ENCODE measurements at regions not wholly inside any gene's neighbourhood (a gene's known extent, or its start where the extent isn't known, plus 50 kb on each side); places are given as distances from the start of the nearest gene placed in this dataset.

DNA sequence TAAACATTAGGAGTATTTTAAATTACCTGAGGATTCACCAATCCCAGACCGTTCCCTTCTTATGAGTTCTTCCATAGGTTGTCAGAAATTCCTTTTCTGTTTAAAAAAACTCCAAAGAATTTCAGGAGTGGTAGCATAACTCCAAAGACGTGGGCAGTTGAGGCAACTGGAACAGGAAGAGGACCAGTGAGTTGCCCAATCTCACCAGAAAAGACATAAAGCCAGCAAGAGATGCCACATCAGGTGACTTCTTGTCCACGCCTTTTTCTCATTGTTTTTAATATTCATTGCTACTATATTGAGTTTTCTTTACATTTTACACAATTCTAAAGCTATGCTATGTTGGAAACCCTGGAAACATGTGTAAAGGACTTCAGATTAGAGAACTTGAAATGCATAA, 88.1 kb upstream of the JAK1 start:
- Histone ChIP-seq H3K79me2 (ENCODE audit: low read length) (no peaks in the 10 kb centered on the region), H3K9ac (ENCODE audit: low read length) (no peak overlapping the region), H3K4me3 (ENCODE audit: low read length) (no peak overlapping the region), H3K27ac (ENCODE audit: low read length) (no peak overlapping the region), H3K27me3 (ENCODE audit: low read depth, low read length) (no peaks in the 10 kb centered on the region), H3K4me1 (ENCODE audit: low read length) (no peaks in the 10 kb centered on the region), H2AFZ (ENCODE audit: low read depth, low read length) (no peak overlapping the region), H3K4me2 (ENCODE audit: low read length) (no peak overlapping the region), H3K36me3 (replicated peaks; ENCODE audit: low read depth, low read length) (no peaks in the 10 kb centered on the region), H3K9me3 (ENCODE audit: insufficient read depth, low read length) (no peaks in the 10 kb centered on the region), H4K20me1 (ENCODE audit: insufficient read depth, low read length) (no peaks in the 10 kb centered on the region)
- no peak for TF ChIP-seq EZH2phosphoT487 (IDR thresholded peaks at IDR 0.05; ENCODE audit: low read depth)
- no peak for TF ChIP-seq CTCF (IDR thresholded peaks at IDR 0.05; ENCODE audit: low read depth, low read length)

DNA sequence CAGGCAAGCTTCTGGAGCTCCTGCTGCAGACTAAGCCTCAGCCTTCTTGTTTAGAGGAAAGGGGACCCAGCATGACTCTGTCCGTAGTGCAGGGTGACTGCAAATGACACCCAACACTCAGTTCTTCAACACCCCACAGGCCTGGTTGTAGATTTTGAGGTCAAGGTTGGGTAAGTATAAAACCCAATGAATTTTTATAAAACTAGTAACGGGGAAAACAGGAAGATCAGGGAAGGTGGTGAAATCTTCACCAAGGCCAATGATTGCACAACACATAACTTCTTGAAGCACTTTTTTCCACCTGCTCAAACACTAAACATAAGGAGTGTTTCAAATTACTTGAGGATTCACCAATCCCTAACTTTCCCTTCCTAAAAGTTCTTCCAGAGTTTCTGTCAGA, 89.4 kb upstream of the JAK1 start:
- Histone ChIP-seq H3K36me3 (replicated peaks; ENCODE audit: low read depth, low read length) (no peaks in the 10 kb centered on the region), H3K9me3 (ENCODE audit: insufficient read depth, low read length) (no peaks in the 10 kb centered on the region), H3K4me3 (ENCODE audit: low read length) (no peak overlapping the region), H3K4me2 (ENCODE audit: low read length) (no peak overlapping the region), H3K27me3 (ENCODE audit: low read depth, low read length) (no peaks in the 10 kb centered on the region), H2AFZ (ENCODE audit: low read depth, low read length) (no peak overlapping the region), H4K20me1 (ENCODE audit: insufficient read depth, low read length) (no peaks in the 10 kb centered on the region), H3K4me1 (ENCODE audit: low read length) (no peaks in the 10 kb centered on the region), H3K9ac (ENCODE audit: low read length) (no peak overlapping the region), H3K27ac (ENCODE audit: low read length) (no peak overlapping the region), H3K79me2 (ENCODE audit: low read length) (no peaks in the 10 kb centered on the region)
- TF ChIP-seq EZH2phosphoT487 (IDR thresholded peaks at IDR 0.05; ENCODE audit: low read depth) (no peak), CTCF (IDR thresholded peaks at IDR 0.05; ENCODE audit: low read depth, low read length) (no peak)

DNA sequence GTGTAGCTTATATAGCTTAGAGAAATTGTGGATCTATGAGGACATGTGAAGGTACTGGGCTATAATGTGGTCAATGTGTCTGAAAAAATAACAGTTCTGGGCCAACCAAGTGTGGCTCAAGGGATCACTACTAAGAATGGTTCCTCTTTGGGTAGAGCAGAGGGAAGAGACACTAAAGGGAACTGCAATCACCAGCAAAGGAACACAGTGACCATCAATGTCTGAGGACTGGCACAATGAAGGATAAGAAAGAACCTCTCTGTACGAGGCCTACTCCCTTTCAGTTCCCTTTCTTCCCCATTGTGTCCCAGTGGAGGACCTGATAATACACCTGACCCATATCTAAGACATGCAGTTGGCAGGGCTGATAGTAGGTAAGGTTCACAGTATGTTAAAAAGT, 89.9 kb upstream of the JAK1 start:
- H2AFZ ChIP-seq (ENCODE audit: low read depth, low read length): no peak overlapping the region
- H3K79me2 ChIP-seq (ENCODE audit: low read length): no peaks in the 10 kb centered on the region
- no peaks in the 10 kb centered on the region for H3K4me1 ChIP-seq (ENCODE audit: low read length)
- H3K27me3 ChIP-seq (ENCODE audit: low read depth, low read length): no peaks in the 10 kb centered on the region
- H3K4me2 ChIP-seq (ENCODE audit: low read length): no peak overlapping the region
- H4K20me1 ChIP-seq (ENCODE audit: insufficient read depth, low read length): no peaks in the 10 kb centered on the region
- TF ChIP-seq EZH2phosphoT487 (IDR thresholded peaks at IDR 0.05; ENCODE audit: low read depth) (no peak), CTCF (IDR thresholded peaks at IDR 0.05; ENCODE audit: low read depth, low read length) (no peak)
- H3K4me3 ChIP-seq (ENCODE audit: low read length): no peak overlapping the region
- H3K27ac ChIP-seq (ENCODE audit: low read length): no peak overlapping the region
- H3K36me3 ChIP-seq (replicated peaks; ENCODE audit: low read depth, low read length): no peaks in the 10 kb centered on the region
- H3K9ac ChIP-seq (ENCODE audit: low read length): no peak overlapping the region
- H3K9me3 ChIP-seq (ENCODE audit: insufficient read depth, low read length): no peaks in the 10 kb centered on the region

DNA sequence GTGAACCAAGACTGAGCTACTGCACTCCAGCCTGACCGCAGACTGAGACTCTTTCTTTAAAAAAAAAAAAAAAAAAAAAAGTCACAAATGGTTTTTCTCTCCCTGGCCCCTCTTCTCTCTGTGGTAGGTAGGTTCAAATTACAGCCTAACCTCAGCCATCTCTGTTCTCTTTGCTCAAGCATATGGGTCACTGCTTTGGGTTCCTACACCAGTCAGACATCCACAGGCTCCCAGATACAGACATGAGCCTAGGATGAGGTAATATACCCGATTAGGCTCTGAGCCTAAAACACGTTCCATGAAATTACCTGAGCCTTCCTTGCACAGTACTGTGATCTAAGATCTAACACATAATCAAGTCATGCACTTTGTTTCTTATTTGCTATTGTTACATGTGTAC, 90.5 kb upstream of the JAK1 start:
- Histone ChIP-seq H3K9me3 (ENCODE audit: insufficient read depth, low read length) (no peaks in the 10 kb centered on the region), H3K79me2 (ENCODE audit: low read length) (no peaks in the 10 kb centered on the region), H3K9ac (ENCODE audit: low read length) (no peak overlapping the region), H3K4me1 (ENCODE audit: low read length) (no peaks in the 10 kb centered on the region), H4K20me1 (ENCODE audit: insufficient read depth, low read length) (no peaks in the 10 kb centered on the region), H3K4me3 (ENCODE audit: low read length) (no peak overlapping the region), H2AFZ (ENCODE audit: low read depth, low read length) (no peak overlapping the region), H3K4me2 (ENCODE audit: low read length) (no peak overlapping the region), H3K36me3 (replicated peaks; ENCODE audit: low read depth, low read length) (no peaks in the 10 kb centered on the region), H3K27ac (ENCODE audit: low read length) (no peak overlapping the region), H3K27me3 (ENCODE audit: low read depth, low read length) (no peaks in the 10 kb centered on the region)
- TF ChIP-seq EZH2phosphoT487 (IDR thresholded peaks at IDR 0.05; ENCODE audit: low read depth) (no peak), CTCF (IDR thresholded peaks at IDR 0.05; ENCODE audit: low read depth, low read length) (no peak)

Data from OCI-LY3 (cell line).